ENCODE measurements at regions not wholly inside any gene's neighbourhood (a gene's known extent, or its start where the extent isn't known, plus 50 kb on each side); places are given as distances from the start of the nearest gene placed in this dataset.
"Not testable (repeated sequence)": the region's sequence is repeated elsewhere in the genome, so short reads cannot be mapped to it uniquely, and the experiment has no call there.

DNA sequence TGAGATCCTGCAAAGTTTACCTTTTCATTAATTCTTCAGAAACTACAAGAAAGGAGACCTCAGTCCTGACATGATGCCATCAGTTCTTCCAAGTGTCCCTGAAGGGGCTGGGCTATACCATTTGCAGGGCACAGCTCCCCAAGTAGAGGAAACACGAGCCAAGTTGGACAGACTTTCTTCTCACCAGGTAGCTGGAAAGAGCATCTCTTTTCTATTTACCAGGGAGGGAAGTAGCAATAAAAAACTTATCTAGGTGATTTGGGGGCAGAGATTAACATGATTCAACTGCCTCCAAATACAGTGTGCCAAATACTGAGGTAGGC lies 103.9 kb upstream of the KCND3 start:
- DNase-seq (ENCODE audit: low read depth in 3 of 3, low spot score in 1 of 3): no peak

DNA sequence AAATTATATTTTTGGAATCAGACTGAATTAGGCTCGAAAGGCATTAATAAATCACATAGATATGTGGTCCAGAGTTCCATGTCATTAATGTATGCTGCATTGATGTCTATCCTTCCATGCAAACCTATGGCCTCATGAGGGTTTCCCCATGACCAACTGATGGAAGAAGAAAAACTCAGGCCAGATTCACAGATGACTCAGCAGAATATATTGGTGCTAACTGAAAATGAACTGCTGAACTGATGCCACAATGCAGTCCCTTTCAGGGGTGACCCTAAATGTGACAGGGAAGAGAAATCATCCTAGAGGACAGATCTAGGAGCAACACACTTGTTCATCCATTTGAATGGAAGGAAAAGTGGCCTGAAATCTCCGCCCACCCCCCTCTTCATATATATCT lies 110.5 kb upstream of the KCND3 start:
- DNase-seq (ENCODE audit: low read depth in 3 of 3, low spot score in 1 of 3): no peak

DNA sequence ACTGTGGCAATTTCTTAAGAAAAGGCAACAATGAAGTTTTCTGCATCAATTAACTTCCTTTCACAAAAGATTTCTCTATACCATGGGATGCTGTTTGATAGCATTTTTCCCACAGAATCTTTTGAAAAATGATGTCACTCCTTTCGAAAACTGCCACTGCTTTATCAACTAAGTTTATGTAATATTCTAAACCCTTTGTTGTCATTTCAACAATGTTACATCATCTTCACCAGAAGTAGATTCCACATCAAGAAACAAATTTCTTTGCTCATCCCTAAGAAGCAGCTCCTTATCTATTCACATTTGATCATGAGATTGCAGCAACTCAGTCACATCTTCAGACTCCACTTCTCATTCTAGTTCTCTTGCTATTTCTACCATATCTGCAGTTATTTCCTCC lies 116.1 kb upstream of the KCND3 start:
- DNase-seq (ENCODE audit: low read depth in 3 of 3, low spot score in 1 of 3): no peak

DNA sequence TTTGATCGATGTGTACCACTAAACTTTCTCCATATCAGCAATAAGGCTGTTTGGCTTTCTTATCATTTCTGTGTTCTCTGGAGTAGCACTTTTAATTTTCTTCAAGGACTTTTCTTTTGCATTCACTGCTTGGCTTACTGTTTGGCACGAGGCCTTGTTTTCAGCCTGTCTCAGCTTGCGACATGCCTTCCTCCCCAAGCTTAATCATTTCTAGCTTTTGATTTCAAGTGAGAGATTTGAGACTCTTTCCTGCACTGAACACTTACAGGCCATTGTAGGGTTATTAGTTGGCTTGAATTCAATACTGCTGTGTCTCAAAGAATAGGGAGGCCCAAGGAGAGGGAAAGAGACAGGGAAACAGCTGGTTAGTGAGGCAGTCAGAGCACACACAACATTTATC lies 120.6 kb upstream of the KCND3 start:
- DNase-seq (ENCODE audit: low read depth in 3 of 3, low spot score in 1 of 3): no peak

DNA sequence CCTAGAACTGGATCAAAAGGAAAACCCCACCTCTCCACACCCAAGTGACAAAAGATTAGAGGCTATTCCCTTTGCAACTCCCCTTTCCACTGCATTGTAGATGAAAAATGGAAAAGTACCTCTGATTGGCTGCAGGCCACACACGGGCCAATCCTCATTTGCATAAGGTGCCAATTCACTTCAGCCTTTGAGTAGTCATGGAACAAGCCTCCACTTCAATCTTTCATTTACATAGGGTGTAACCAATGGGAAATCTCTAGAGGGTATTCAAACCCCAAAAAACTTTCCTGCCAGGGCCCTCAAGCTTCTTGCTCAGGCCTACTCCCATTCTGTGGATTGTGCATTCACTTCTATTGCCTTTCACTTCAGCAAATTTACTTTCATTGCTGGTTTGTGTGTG lies 122.3 kb upstream of the KCND3 start:
- no peak for DNase-seq (ENCODE audit: low read depth in 3 of 3, low spot score in 1 of 3)

DNA sequence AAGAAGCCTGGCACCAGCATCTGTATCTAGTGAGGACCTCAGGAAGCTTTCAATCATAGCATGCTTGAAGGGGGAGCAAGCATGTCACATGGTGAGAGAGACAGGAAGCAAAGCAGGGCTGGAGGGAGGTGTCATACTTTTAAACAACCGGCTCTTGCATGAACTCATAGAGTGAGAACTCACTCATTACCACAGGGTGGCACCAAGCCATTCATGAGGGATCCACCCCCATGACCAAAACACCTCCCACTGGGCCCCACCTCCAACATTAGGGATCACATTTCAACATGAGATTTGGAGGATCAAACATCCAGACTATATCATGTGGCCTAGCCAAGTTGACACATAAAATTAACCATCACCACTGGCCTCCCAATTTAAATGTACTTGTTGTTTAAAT lies 125.1 kb upstream of the KCND3 start:
- no peak for DNase-seq (ENCODE audit: low read depth in 3 of 3, low spot score in 1 of 3)

DNA sequence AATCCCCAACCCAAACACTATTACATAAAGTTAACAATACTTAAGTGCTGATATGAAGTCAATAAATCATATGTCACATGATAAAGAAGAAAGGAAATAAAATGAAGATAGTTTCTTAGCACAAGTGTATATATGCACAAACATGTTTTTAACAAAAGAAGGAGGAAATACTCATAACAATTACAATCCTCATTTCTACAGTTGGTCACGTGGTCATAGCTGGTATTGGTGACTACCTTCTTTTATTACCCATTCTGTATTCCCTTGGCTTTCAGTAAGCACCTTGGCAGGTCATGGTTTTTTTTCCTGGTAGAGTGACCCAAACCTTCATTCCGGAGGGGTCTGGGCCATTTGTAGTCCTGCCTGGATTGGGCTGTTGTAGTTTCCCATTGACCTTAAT lies 137.1 kb upstream of the KCND3 start:
- no peak for DNase-seq (ENCODE audit: low read depth in 3 of 3, low spot score in 1 of 3)

DNA sequence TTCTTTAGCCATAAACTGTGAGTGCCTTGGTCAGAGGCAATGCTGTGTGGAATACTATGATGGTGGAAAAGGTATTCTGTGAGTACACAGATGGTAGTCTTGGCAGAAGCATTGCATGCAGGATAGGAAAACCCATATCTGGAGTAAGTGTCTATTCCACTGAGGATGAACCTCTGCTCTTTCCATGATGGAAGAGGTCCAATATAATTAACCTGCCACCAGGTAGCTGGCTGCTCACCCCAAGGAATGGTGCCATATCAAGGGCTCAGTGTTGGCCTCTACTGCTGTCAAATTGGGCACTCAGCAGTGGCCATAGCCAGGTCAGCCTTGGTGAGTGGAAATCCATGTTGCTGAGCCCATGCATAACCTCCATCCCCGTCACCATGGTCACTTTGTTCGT lies 138.1 kb upstream of the KCND3 start:
- not testable (repeated sequence) for DNase-seq (ENCODE audit: low read depth in 3 of 3, low spot score in 1 of 3)

DNA sequence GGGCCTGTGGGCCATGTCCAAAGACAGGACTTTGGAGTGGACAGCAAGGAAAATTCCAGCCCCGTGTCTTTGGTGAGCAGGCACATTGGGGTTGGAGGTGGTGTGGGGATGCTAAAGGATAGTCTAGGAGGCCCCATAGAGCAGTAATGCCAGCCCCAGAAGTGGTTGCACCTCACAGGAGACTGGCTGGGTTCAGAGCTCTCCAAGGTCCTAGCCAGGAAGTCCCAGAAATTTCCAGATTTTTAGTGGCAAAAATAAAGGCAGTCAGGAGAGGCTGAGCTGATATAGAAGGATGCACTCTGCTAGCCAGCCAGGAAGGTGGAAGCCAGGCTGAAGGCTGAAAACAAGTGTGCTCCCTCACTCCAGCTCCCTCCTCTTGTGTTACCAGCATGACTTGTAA lies 144.0 kb upstream of the KCND3 start:
- DNase-seq (ENCODE audit: low read depth in 3 of 3, low spot score in 1 of 3): no peak

DNA sequence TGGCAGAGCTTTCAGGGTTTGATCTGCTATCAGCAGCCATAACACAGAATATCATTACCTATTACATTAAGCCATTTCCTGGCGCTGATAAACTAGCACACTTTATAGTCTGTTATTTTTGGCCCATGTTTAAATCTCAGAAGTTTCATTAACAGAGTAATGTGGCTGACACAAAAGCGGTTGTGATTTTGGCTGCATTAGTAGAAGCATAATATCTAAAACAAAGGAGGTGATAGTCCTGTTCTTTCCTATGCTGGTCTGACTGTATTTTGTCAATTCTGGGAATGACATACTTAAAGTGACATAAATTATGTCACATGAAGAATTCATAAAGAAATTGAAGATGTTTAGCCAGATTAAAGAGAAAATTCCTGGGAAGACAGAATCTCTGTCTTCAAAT lies 151.3 kb upstream of the KCND3 start:
- DNase-seq (ENCODE audit: low read depth in 3 of 3, low spot score in 1 of 3): no peak

DNA sequence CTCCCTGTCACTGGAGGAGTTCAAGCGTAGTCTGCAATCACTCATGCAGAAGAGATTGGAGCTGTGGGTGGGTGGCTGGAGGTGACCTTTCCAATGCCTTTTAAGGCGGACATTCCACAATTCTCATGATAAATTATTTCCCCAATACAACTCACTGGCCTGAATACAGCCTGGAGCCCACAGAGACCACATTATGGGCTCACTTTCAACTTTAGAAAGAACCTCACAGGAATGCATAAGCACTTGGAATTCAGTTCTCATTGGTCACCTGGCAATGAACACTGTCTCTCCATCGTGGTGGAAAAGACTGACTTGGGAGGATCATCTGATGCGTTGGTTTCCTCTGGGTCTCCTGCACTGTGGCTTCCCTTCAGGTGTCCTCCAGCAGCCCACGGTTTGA lies 151.8 kb upstream of the KCND3 start:
- no peak for DNase-seq (ENCODE audit: low read depth in 3 of 3, low spot score in 1 of 3)

DNA sequence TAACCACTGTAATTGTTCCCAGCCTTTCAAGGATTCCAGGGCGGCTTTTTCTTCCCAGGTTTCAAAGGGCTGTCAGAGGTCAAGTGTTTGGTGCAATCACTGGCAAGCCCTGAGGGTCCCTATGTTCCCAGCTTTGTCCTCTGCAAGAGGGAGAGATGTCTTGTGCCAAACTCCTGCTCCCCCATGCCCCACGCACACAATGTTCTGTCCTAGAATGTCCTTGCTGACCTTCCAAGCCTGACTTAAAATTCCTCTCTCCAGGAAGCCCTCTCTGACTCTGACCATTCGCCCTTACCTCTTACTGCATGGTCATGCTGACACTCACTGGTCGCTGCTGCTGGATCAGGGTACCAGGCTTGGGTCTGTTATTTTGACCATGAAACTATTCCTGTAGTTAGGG lies 152.5 kb upstream of the KCND3 start:
- DNase-seq (ENCODE audit: low read depth in 3 of 3, low spot score in 1 of 3): no peak

DNA sequence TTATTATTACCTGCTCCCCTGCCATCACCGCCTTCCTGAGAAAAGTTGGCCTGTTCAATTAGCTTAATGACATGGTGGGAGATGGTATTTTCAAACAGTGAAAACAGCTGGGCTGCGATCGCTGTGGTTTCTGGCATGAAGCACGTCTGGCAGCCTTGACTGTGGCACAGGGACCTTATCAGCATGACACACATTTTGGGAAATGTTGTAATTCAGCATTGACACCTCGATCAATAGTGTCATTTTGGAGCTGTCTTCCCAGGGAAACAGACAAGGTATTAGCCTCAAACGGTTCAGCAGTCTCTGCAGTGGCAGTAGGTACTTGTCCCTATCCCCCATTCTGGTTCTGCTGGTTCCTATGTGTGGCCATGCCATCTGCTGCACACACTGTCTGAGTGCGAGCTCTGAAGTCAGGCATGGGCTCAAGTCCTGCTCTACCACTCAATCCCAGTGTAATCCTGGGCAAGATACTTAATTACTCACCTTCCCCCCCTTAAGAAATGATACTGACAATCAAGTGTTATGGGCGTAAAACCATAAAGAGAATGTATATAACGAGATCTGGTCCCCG lies 154.5 kb upstream of the KCND3 start:
- DNase-seq (ENCODE audit: low read depth in 3 of 3, low spot score in 1 of 3): no peak

DNA sequence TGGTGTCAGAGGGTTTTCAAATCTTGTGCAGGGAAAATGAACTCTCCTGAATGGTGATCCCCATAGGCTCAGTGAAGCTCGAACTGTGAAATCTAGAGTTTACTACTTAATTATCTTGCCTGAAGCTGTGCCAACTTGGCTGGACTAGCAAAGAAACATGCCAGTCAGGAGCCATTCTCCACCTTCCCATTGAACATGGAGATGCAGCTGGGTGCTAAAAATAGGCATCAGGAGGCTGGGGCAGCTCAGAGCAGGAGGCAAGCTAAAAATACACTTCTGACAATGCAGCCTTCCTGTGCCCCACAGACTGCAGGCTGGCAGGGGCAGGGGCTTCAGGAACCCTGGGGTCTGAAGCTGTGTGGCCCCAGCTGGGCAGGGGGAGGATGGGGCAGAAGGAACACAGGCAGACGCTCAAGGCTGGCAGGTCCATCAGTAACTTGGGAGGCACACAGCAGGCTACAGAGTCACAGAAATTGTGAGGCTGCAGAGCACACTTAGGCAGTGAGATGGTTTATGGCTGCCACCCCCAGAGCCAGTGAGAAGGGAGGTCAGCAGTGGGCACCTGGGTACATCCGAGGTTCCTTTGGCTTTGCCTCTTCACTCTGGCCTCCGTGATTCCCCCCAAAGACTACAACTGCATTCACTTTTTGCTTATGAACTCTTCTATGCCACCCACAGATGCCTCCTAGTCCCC lies 155.4 kb upstream of the KCND3 start:
- no peak for DNase-seq (ENCODE audit: low read depth in 3 of 3, low spot score in 1 of 3)

DNA sequence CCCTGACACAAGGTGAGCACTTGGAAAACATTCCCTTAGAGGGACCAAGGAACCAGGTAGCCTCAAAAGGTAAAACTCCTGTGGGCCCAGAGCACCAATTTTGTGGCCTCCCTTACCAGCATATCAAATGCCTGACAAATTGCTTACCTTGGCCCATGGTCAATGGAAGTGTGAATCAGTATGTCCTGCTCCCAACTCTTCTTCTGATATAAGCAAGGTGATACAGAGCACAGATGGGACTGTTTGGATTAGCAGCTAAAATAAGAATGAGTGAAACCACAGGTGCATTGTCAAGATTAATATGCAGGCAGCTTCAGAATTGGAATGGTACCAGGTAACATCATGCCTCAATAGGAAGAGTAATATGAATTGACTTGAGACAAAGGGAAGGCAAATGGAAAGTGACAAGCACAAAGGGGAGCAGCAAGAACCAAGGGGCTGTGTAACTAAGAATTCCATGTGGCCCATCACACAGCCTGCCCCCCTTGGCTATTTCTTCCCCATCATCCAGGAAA lies 156.8 kb upstream of the KCND3 start:
- no peak for DNase-seq (ENCODE audit: low read depth in 3 of 3, low spot score in 1 of 3)

DNA sequence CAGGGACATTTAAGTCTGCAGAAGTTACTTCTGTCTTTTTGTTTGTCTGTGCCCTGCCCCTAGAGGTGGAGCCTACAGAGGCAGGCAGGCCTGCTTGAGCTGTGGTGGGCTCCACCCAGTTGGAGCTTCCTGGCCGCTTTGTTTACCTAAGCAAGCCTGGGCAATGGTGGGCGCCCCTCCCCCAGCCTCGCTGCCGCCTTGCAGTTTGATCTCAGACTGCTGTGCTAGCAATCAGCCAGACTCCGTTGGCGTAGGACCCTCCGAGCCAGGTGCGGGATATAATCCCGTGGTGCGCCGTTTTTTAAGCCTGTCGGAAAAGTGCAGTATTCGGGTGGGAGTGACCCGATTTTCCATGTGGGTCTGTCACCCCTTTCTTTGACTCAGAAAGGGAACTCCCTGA lies 170.7 kb upstream of the KCND3 start:
- DNase-seq (ENCODE audit: low read depth in 3 of 3, low spot score in 1 of 3): not testable (repeated sequence)

DNA sequence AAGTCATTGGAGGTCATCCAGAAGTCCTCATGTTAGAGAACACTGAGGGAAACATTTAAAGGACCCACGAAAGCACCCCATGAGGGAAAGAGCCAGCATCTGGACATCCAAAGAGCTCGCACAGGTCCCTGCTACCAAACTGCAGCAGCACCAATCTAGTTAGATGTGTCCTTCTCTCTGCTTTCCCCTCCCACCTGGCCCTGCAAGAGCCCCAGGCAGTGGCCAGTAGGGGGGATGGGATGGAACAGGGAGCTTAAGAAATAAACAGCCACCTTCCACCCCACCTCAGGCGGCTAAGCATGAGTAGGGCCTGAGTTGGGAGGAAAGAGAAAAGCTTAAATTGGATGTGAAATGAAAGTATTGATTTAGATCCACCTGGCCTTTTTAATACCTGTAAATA lies 175.9 kb upstream of the KCND3 start:
- no peak for DNase-seq (ENCODE audit: low read depth in 3 of 3, low spot score in 1 of 3)

DNA sequence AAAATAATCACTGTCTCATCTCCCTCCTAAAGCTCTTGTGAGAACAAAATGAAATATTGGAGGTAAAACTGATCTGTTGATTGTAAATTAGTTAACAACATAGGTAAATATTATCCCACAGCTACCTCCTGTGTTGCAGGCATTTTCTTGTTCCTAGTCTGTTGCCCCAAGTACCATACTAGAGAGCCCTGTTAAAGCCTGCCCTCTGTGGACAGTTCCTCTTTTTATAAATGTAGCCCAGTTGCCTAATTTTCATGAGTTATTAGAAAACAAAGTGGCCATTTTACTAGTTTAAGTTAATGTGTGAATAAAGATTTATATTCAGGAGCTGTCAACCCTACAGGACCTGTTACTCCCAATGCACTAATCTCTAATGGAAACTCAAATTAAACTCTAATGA lies 180.0 kb upstream of the KCND3 start:
- no peak for DNase-seq (ENCODE audit: low read depth in 3 of 3, low spot score in 1 of 3)

DNA sequence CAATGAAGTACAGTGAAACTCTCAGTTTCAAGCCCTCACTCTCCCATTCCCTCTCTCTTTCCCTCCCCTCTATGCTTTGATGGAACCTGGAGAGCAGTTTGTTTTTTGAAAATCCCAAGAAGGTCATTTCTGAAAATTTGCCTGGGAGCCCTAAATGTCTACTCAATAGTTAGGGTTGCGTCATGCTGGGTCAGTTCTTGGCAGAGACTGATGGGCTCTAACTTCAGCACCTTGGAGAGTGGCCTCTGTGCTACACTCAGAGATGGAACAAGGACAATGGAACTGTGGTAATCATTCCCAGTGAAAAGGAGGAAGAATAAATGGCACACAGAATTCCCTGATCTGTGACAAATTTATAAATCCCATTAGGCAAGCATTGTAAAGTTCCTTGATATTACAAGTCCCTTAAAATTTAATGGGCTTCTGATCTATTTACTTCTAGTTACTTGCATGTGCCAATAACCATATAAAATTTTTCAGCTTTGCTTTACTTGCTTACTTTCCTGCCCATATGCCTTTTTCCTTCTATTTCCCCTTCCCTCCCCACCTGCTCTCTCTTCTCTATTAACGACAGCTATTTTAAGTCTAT lies 182.9 kb upstream of the KCND3 start:
- no peak for DNase-seq (ENCODE audit: low read depth in 3 of 3, low spot score in 1 of 3)

DNA sequence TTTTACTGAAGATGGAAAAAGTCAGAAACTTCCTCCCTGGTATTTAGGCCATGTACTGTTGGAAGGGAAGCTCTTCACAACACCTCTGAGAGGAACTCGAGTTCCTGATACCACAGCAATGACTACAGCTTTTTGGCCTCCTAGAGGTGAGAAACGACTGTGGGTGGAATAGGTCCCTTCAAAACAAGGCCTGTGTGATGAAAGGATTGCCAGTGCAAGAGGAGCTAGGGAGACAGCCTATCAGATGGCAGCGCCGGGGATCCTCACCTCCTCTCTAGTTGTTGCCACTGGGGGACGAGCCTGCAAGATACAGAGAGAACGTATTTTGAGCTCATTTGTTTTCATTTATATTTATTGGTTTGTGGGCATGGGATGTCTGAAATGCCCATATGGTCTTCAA lies 187.8 kb upstream of the KCND3 start:
- no peak for DNase-seq (ENCODE audit: low read depth in 3 of 3, low spot score in 1 of 3)

DNA sequence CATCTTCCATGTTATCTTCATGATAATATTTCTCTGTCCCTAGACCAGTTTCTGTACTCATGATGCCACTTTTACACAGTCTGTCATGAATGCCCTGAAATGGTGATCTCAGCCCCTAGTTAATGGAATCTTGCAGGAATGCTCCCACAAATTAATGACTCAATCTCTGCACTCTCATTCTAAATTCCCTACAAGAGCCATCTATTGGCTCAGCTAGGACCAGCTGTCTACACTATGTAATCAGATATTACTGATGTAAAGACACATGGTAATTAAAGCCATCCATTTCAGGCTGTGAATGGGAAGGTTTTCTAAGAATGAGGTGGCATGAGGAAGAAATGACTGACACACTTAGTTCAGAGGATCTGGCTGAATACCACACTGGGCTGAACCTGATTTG lies 199.1 kb upstream of the KCND3 start:
- no peak for DNase-seq (ENCODE audit: low read depth in 3 of 3, low spot score in 1 of 3)

DNA sequence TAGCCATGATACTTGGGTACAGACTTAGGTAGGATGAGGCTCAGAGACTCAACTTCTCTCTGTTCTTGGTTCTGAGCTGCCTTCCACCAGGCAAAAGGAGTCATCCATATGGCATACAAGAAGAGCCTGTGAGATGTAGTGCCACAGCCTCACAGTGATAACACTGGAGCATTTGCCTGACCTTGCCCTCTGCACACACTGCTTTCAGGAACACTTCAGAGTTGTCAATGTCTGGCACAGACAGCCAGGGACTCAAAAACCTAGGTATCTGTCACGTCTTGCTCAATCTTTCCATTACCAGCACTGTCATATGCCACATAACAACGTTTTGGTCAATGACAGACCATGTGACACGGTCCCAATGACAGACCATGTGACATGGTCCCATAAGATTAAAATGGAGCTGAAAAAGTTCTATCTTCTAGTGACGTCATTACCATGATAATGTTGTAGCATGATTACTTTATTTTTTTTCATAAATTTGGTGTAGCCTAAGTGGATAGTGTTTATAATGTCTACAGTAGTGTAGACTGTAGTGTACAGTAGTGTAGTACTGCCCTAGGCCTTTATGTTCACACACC lies 199.9 kb upstream of the CTTNBP2NL start:
- no peak for DNase-seq (ENCODE audit: low read depth in 3 of 3, low spot score in 1 of 3)

DNA sequence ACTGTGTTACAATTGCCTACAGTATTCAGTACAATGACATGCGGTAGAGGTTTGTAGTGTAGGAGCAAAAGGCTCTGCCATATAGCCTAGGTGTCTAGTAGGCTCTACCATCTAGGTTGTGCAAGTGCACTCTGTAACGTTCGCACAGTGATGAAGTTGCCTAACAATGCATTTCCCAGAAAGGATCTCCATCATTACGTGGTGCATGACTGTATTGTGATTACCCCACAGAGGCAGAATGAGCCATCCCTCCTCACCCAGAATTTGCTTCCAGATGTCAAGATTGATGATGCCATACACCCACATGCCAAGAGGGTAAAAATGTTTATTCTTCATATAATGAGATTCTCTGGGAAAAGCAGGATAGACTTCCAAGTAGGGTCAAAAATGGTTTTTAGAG lies 199.3 kb upstream of the CTTNBP2NL start:
- DNase-seq (ENCODE audit: low read depth in 3 of 3, low spot score in 1 of 3): no peak

Data from stimulated activated CD4-positive, alpha-beta T cell treated with anti-CD3 and anti-CD28 coated beads, TNF-alpha, amount 100 ng/mL, for 1 hour (primary cell).